ENCODE measurements at regions not wholly inside any gene's neighbourhood (a gene's known extent, or its start where the extent isn't known, plus 50 kb on each side); places are given as distances from the start of the nearest gene placed in this dataset.
A peak's percentile ranks its signal among the peaks of the same experiment; 100 is the strongest.

GRCh38 chr6:21842875-21843645 lies 249.5 kb downstream of the SOX4 start:
- DNase-seq (ENCODE audit: low read depth in 4 of 4, low spot score in 2 of 4): no peak

GRCh38 chr6:21844120-21844917 lies 250.8 kb downstream of the SOX4 start:
- DNase-seq (ENCODE audit: low read depth in 4 of 4, low spot score in 2 of 4): no peak

- DNase-seq (ENCODE audit: low read depth in 4 of 4, low spot score in 2 of 4): no peak
Observed at GRCh38 chr6:21845018-21845417, 251.5 kb downstream of the SOX4 start.

- no peak for DNase-seq (ENCODE audit: low read depth in 4 of 4, low spot score in 2 of 4)
Observed at GRCh38 chr6:21845439-21846140, 252.0 kb downstream of the SOX4 start.

- peak; percentile 58 to 81 (median 78) for DNase-seq (ENCODE audit: low read depth in 4 of 4, low spot score in 2 of 4)
Observed at GRCh38 chr6:21846541-21847451, 253.2 kb downstream of the SOX4 start.

GRCh38 chr6:21847711-21848480 lies 254.3 kb downstream of the SOX4 start:
- no peak for DNase-seq (ENCODE audit: low read depth in 4 of 4, low spot score in 2 of 4)

- no peak for DNase-seq (ENCODE audit: low read depth in 4 of 4, low spot score in 2 of 4)
Observed at GRCh38 chr6:21850691-21851090, 257.1 kb downstream of the SOX4 start.

GRCh38 chr6:21855811-21856455 lies 262.4 kb downstream of the SOX4 start:
- DNase-seq (ENCODE audit: low read depth in 4 of 4, low spot score in 2 of 4): no peak

GRCh38 chr6:21856456-21856825 lies 262.9 kb downstream of the SOX4 start:
- no peak for DNase-seq (ENCODE audit: low read depth in 4 of 4, low spot score in 2 of 4)

- no peak for DNase-seq (ENCODE audit: low read depth in 4 of 4, low spot score in 2 of 4)
Observed at GRCh38 chr6:21856844-21857243, 263.3 kb downstream of the SOX4 start.

GRCh38 chr6:21858076-21858475 lies 264.5 kb downstream of the SOX4 start:
- DNase-seq (ENCODE audit: low read depth in 4 of 4, low spot score in 2 of 4): no peak

GRCh38 chr6:21859193-21859735 lies 265.7 kb downstream of the SOX4 start:
- no peak for DNase-seq (ENCODE audit: low read depth in 4 of 4, low spot score in 2 of 4)

GRCh38 chr6:21861942-21862341 lies 268.4 kb downstream of the SOX4 start:
- no peak for DNase-seq (ENCODE audit: low read depth in 4 of 4, low spot score in 2 of 4)

GRCh38 chr6:21864206-21864605 lies 270.7 kb downstream of the SOX4 start:
- no peak for DNase-seq (ENCODE audit: low read depth in 4 of 4, low spot score in 2 of 4)

- DNase-seq (ENCODE audit: low read depth in 4 of 4, low spot score in 2 of 4): no peak
Observed at GRCh38 chr6:21868226-21868625, 274.7 kb downstream of the SOX4 start.

- no peak for DNase-seq (ENCODE audit: low read depth in 4 of 4, low spot score in 2 of 4)
Observed at GRCh38 chr6:21869085-21869771, 275.7 kb downstream of the SOX4 start.

- no peak for DNase-seq (ENCODE audit: low read depth in 4 of 4, low spot score in 2 of 4)
Observed at GRCh38 chr6:21870076-21870730, 276.7 kb downstream of the SOX4 start.

GRCh38 chr6:21871831-21872230 lies 278.3 kb downstream of the SOX4 start:
- DNase-seq (ENCODE audit: low read depth in 4 of 4, low spot score in 2 of 4): no peak

Data from left renal cortex interstitium (tissue), 4 donors.